ENCODE measurements at regions not wholly inside any gene's neighbourhood (a gene's known extent, or its start where the extent isn't known, plus 50 kb on each side); places are given as distances from the start of the nearest gene placed in this dataset.
"Not testable (repeated sequence)": the region's sequence is repeated elsewhere in the genome, so short reads cannot be mapped to it uniquely, and the experiment has no call there.

- FAIRE-seq = no peak
Measured at GRCh38 chr19:13646758-13647157, 117.6 kb upstream of the MRI1 start.

GRCh38 chr19:13644645-13645044 lies 119.7 kb upstream of the MRI1 start:
- no peak for FAIRE-seq

GRCh38 chr19:13640611-13641010 lies 123.7 kb upstream of the MRI1 start:
- FAIRE-seq = no peak

GRCh38 chr19:13639342-13639929 lies 124.9 kb upstream of the MRI1 start:
- FAIRE-seq = no peak

GRCh38 chr19:13637664-13638063 lies 126.7 kb upstream of the MRI1 start:
- FAIRE-seq = no peak

- FAIRE-seq = no peak
Measured at GRCh38 chr19:13634658-13635057, 128.4 kb upstream of the CACNA1A start.

GRCh38 chr19:13633522-13633922 lies 127.2 kb upstream of the CACNA1A start:
- no peak for FAIRE-seq

GRCh38 chr19:13633109-13633508 lies 126.8 kb upstream of the CACNA1A start:
- no peak for FAIRE-seq

- not testable (repeated sequence) for FAIRE-seq
Measured at GRCh38 chr19:13632164-13632563, 125.9 kb upstream of the CACNA1A start.

- FAIRE-seq = no peak
Measured at GRCh38 chr19:13629687-13630357, 123.5 kb upstream of the CACNA1A start.

GRCh38 chr19:13627531-13627930 lies 121.3 kb upstream of the CACNA1A start:
- no peak for FAIRE-seq

- FAIRE-seq = no peak
Measured at GRCh38 chr19:13623716-13624710, 117.7 kb upstream of the CACNA1A start.

GRCh38 chr19:13622766-13623715 lies 116.8 kb upstream of the CACNA1A start:
- FAIRE-seq = no peak

GRCh38 chr19:13621413-13621812 lies 115.1 kb upstream of the CACNA1A start:
- no peak for FAIRE-seq

GRCh38 chr19:13619203-13619632 lies 112.9 kb upstream of the CACNA1A start:
- no peak for FAIRE-seq

GRCh38 chr19:13615890-13616289 lies 109.6 kb upstream of the CACNA1A start:
- FAIRE-seq = no peak

GRCh38 chr19:13613447-13613846 lies 107.2 kb upstream of the CACNA1A start:
- no peak for FAIRE-seq

- FAIRE-seq = no peak
Measured at GRCh38 chr19:13611596-13611995, 105.3 kb upstream of the CACNA1A start.

- no peak for FAIRE-seq
Measured at GRCh38 chr19:13610039-13610691, 103.9 kb upstream of the CACNA1A start.

GRCh38 chr19:13606156-13606555 lies 99.9 kb upstream of the CACNA1A start:
- FAIRE-seq = no peak

- no peak for FAIRE-seq
Measured at GRCh38 chr19:13604902-13605586, 98.8 kb upstream of the CACNA1A start.

Measured in A204.1 (cell line).